AG04450 (cell line): ENCODE measurements at regions not wholly inside any gene's neighbourhood (a gene's known extent, or its start where the extent isn't known, plus 50 kb on each side); places are given as distances from the start of the nearest gene placed in this dataset.

Source experiments
- CTCF ChIA-PET: fragments of 300-600, 350-600 bp; formaldehyde crosslinking; extraction: SDS; loops from one replicate; lab custom pipeline; 2022; ENCODE audit warnings: antibody characterized with exemption, inconsistent platforms; lab: Charles Lee
- POLR2A ChIA-PET: fragments of 350-600 bp; formaldehyde crosslinking; extraction: SDS; loops from one replicate; lab custom pipeline; 2021; ENCODE audit warnings: antibody characterized with exemption, inconsistent platforms; lab: Yijun Ruan, JAX
- DNase-seq: peaks from one replicate; pipeline ENCODE4 v3.0.0-alpha.2; 2011; ENCODE audit warnings: low read depth, low spot score
- H3K27ac ChIP-seq: one replicate; pipeline ENCODE4 v1.5.1; 2012; ENCODE audit warnings: low read depth, low read length, control low read depth
- H3K27me3 ChIP-seq: one replicate; pipeline ENCODE4 v1.6.0; 2012; ENCODE audit warnings: low read length; ENCODE audit not compliant: control insufficient read depth, insufficient read depth
- H3K4me3 ChIP-seq: 2 replicates; pipeline ENCODE4 v1.5.1; 2011; ENCODE audit warnings: mild to moderate bottlenecking, low read depth, low read length, control low read depth
- H3K9me3 ChIP-seq: 2 replicates; pipeline ENCODE4 v1.5.1; 2012; ENCODE audit warnings: low read length; ENCODE audit not compliant: control insufficient read depth, insufficient read depth
- TF ChIP-seq, protein P1 (sequence below): IDR thresholded peaks from 2 replicates; pipeline ENCODE4 v1.5.1; 2011; ENCODE audit warnings: low read depth, low read length, control low read depth, inconsistent platforms

GRCh38 chr10:89853781-89854191 is 152.4 kb downstream of the KIF20B start:
- no peak for DNase-seq
- ChIA-PET CTCF (interaction anchor here (0.7 kb wide), 1 partner anchor 234 kb away, joined by 4 read pairs; no protein-coding TSS in a partner anchor), POLR2A (no interaction called here)
- TF ChIP-seq, protein P1, sequence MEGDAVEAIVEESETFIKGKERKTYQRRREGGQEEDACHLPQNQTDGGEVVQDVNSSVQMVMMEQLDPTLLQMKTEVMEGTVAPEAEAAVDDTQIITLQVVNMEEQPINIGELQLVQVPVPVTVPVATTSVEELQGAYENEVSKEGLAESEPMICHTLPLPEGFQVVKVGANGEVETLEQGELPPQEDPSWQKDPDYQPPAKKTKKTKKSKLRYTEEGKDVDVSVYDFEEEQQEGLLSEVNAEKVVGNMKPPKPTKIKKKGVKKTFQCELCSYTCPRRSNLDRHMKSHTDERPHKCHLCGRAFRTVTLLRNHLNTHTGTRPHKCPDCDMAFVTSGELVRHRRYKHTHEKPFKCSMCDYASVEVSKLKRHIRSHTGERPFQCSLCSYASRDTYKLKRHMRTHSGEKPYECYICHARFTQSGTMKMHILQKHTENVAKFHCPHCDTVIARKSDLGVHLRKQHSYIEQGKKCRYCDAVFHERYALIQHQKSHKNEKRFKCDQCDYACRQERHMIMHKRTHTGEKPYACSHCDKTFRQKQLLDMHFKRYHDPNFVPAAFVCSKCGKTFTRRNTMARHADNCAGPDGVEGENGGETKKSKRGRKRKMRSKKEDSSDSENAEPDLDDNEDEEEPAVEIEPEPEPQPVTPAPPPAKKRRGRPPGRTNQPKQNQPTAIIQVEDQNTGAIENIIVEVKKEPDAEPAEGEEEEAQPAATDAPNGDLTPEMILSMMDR: no peak
- H3K27ac ChIP-seq: no peak overlapping the region
- no peak overlapping the region for H3K4me3 ChIP-seq
- no peaks in the 10 kb centered on the region for H3K27me3 ChIP-seq
- H3K9me3 ChIP-seq: no peaks in the 10 kb centered on the region; the same call in 1 of the 2 replicates

GRCh38 chr10:89857431-89858042 is 156.1 kb downstream of the KIF20B start:
- Histone ChIP-seq H3K4me3 (no peak overlapping the region), H3K27me3 (no peaks in the 10 kb centered on the region), H3K9me3 (no peaks in the 10 kb centered on the region; the same call in 1 of the 2 replicates), H3K27ac (no peak overlapping the region)
- DNase-seq: no peak
- TF ChIP-seq, protein P1: no peak
- ChIA-PET POLR2A (no interaction called here), CTCF (no interaction called here)

DNA sequence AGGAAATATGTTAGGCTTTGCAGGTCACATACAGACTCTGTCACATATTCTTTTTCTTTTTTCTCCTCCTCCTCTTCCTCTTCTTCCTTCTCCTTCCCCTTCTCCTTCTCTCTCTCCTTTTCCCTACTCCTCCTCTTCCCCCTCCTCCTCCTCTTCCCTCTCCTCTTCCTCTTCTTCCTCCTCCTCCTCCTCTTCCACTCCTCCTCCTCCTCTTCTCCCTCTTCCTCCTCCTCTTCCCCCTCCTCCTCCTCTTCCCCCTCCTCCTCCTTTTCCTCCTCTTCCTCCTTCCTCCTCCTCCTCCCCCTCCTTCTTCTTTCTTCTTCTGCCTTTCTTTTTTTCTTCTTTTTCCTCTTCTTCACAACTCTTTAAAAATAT is 159.8 kb downstream of the KIF20B start:
- peak overlapping the region; percentile 33; the same call in 1 of the 2 replicates for H3K4me3 ChIP-seq
- POLR2A ChIA-PET: no interaction called here
- CTCF ChIA-PET: interaction anchor here (1.3 kb wide), 1 partner anchor 24 kb away, joined by 3 read pairs; no protein-coding TSS in a partner anchor
- no peaks in the 10 kb centered on the region for H3K9me3 ChIP-seq
- H3K27me3 ChIP-seq: no peaks in the 10 kb centered on the region
- no peak for DNase-seq
- TF ChIP-seq, protein P1: no peak
- no peak overlapping the region for H3K27ac ChIP-seq

DNA sequence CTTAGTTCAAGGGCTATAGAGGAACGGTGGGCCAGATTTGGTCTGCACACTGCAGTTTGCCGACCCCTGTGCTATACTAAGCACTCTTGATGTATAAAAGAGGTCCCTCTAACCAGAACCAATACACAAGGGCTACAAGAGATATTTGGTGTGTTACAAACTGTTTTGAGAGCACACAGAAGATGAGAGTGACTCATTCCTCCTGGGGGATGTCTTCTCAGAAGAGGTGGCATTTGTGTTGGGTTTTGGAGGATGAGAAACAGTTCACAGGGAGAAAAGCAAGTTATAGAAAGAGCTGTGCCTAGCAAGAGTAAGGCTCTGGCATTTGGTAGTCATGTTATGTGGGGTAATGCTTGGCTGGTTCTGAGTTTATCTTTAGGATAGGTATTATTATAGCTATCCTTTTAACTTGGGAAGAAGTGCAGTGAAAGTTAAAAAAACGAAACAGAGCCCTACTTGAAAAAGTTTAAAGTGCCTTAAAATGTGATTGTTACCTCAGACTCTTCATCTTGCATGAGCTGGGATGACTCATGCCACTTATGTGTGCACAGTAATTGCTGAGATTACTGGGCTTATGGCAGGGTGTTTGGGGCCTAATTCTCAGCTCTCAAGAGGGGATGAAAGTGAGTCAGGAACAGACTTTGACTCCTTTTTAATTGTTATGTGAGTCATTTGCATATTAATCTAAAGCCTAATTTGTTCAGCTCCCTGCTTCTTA is 160.4 kb downstream of the KIF20B start:
- H3K27me3 ChIP-seq: no peaks in the 10 kb centered on the region
- H3K9me3 ChIP-seq: no peaks in the 10 kb centered on the region
- no peak overlapping the region for H3K27ac ChIP-seq
- ChIA-PET CTCF (interaction anchor here (1.3 kb wide), 1 partner anchor 24 kb away, joined by 3 read pairs; no protein-coding TSS in a partner anchor), POLR2A (no interaction called here)
- H3K4me3 ChIP-seq: no peak overlapping the region
- DNase-seq: no peak
- TF ChIP-seq, protein P1: no peak

GRCh38 chr10:89867964-89868363 is 166.6 kb downstream of the KIF20B start:
- no peaks in the 10 kb centered on the region for H3K27me3 ChIP-seq
- ChIA-PET POLR2A (no interaction called here), CTCF (no interaction called here)
- TF ChIP-seq, protein P1: no peak
- DNase-seq: no peak
- no peak overlapping the region for H3K27ac ChIP-seq
- H3K9me3 ChIP-seq: no peaks in the 10 kb centered on the region
- no peak overlapping the region for H3K4me3 ChIP-seq
